GM19351 (cell line): ENCODE measurements at regions not wholly inside any gene's neighbourhood (a gene's known extent, or its start where the extent isn't known, plus 50 kb on each side); places are given as distances from the start of the nearest gene placed in this dataset.
"Not testable (repeated sequence)": the region's sequence is repeated elsewhere in the genome, so short reads cannot be mapped to it uniquely, and the experiment has no call there.

ENCODE experiments used
- ATAC-seq: cut with Tn5 transposase; IDR thresholded peaks from one replicate; pipeline ENCODE4 v1.9.1; 2021; ENCODE audit warnings: mild to moderate bottlenecking, moderate library complexity; ENCODE audit not compliant: unreplicated experiment

DNA sequence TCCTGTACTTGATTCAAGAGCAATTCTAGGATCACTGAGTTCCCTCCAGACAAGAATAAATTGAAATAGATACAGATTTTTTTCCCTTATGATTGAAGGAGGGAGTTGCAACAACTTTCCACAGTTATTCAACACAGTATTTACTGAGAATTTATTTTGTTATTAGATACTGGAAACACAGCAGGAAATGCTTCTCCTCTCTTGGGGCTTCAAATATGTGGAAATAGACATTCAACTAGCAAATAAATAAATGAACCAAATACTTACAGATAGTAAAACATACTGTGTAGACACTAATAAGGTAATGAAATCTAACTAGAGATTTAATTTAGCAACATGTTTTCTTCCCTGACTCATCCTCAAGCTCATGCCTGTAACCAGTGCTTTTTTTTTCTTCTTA lies 169.2 kb downstream of the LNPK start:
- ATAC-seq = no peak

DNA sequence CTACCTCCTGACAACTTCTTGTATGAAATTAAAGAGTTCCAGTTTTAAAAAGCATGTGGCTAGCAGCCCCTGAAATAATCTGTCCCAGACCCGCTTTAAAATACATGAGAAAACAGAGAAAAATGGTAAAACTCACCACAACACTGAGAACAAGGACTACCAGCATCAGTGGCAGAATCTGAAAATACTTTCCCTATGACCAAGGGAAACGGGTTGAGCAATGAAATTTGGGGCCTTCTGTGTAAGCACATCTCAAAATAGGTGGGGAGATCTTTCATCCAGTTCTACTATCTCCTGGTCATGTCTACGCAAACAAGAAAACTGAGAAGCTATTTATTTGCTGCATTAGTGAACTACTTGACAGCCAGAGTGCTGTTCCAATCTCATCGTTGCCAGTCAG lies 172.3 kb downstream of the LNPK start:
- no peak for ATAC-seq

- ATAC-seq = no peak
These were observed 174.2 kb downstream of the LNPK start for GRCh38 chr2:175827856-175828255.

DNA sequence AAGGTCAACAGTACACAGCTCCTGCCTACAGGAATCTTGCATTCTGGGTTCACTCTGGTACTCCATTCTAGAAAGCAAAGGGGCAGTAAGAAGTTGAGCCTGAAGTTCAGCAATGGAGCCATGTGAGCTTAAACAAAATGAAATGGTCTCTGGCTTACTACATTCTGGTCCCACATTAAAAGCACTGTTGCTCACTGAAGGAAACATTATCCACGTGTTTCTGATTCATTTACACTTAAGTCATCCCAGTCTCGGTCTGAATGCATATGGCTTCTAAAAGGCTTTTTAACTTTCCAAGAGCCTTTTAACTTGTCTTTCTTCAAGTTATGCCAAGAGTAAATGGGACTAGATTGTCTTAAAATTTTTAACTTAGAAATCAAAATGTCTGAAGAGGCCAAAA lies 177.8 kb downstream of the LNPK start:
- ATAC-seq = no peak

DNA sequence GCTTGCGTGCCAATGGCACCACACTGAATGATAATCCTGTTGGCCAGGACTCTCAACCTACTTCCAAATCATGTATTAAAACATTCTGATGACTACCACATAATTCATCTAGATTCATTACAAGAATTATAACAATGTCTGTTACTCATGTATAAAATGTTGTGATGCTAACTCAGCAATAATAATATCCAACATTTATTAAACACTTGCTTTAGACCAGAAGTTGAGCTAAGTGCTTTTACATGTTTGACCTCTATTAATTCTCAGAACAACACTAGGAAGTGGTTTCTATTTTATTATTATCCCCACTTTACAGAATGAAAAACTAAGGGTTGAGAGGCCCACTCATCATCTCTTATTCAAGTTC lies 178.4 kb downstream of the LNPK start:
- no peak for ATAC-seq

DNA sequence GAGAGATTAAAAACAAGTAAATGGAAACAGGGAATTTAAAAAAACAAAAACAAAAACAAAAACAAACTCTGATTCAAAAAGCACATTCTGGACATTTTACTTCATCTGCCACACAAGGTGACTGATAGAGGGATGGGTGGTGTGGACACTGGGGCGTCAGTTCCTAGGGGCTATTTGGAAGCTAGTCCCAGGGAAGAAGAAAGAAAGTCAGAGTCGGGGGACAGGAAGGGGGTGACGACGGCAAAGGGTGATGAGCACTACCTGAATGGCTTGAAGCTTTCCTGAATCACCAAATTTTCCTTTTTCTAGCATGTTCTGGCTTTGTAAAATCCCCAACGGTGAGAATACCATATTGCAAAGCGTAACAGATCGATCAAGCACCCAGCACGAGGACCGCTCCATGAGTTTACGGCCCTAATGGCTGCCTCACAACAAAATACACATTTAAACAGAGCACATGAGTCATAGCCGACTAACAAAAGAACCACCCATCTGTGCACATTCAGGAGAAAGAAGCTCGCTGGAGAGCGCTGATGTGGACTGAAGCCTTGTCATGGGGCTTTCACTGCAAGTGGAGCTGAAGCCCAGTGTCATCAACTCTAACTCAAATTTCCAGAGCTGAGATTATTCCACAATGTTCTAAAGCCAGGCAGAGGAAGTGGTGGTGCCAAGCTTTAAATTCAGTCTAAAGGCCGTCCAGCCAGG lies 178.9 kb downstream of the LNPK start:
- ATAC-seq = no peak

- ATAC-seq = no peak
These were observed 184.8 kb downstream of the LNPK start for GRCh38 chr2:175817221-175817620.

GRCh38 chr2:175815537-175815936 lies 186.5 kb downstream of the LNPK start:
- ATAC-seq = no peak

GRCh38 chr2:175811971-175812370 lies 190.1 kb downstream of the LNPK start:
- no peak for ATAC-seq

DNA sequence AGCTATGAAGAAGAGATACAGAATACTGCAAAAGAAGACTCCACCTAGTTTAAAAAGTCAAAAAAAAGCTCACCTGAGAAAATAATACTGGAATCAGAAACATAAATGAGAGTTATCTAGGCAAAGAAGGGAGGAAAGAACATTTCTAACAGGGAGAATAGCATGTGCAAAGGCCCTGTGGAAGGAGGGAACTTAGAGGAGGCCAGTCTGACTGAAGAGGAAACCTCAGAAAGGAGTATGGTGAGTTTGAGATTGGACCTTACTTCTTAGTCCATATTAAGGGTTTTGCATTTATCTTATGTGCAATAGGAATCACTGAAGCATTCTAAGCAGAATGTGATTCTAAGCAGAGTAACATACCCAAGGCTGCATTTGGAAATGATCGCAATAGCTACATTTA lies 193.2 kb downstream of the LNPK start:
- no peak for ATAC-seq

DNA sequence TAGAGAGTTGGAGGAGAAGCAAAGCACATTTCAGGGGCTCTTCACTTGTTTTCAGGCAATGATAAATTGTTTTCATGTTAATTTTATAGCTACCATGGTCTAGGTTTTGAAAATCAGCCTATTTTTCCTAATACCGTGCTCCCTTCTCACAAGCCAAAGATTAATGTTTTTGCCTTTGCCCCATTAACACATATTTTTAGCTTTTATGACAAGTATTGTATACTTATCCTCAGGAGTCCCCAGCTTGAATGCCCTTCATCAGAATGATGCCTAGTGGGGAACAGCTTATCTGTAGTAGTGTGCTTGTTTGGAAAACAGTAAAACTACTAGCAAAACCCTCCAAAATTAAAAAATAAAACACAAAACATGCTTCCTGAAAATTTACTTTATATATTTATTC lies 194.0 kb downstream of the LNPK start:
- no peak for ATAC-seq

GRCh38 chr2:175807031-175807873 lies 194.8 kb downstream of the LNPK start:
- ATAC-seq = no peak

DNA sequence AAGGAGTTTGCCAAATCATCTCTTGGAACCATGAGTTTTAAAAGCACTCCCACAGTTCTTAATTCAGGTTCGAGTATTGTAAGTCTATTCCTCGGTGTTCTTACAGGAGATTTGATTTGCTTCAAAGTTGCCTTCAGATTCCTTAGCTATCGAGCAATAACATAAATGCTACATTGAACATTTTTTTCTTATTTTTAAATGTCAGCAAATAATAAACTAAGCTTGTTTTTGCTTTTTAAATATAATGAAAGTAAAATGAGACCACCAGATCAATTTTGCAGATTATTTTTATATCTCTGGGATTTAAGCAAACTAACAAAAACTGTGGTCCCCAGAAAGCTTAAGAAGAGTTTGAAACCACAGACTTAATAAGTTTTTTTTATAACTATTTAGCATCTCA lies 195.5 kb downstream of the LNPK start:
- no peak for ATAC-seq

DNA sequence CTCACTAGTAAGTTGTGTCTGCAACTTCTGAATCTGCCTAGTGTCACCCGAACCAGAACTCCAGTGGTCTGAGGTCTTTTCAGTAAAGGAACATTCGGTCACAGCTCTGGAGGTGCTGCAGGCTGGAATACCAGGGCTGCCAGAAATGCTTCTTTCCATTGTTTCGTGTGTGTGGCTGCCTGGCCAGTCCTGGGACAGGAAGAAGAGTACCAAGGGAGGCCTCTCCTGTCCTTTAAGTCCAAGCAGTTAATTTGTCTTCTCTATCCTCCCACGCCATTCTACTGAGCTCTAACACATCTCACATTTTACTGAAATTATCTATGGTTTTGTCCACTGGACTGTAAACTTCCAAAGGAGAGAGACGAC lies 196.0 kb downstream of the LNPK start:
- no peak for ATAC-seq

- ATAC-seq = no peak
These were observed 196.5 kb downstream of the LNPK start for GRCh38 chr2:175805442-175806124.

DNA sequence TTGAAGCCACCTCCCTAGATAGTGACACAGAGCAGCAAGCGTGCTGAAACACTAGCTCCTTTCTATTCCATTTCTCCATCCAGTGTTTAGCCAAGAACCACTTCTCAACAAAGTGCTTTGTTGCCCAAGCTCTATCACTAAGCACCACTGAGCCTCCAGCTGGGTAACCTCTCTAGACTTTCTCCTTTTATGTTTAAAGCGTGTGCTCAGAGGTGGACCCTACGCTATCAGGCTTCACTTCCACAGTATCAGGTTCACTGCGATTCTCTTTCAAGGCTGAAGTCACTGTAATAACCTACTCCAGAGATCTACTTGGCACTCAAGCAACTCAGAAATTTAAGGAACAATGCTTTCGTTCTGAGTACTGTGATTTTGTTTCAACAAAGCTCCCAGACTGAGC lies 197.9 kb downstream of the LNPK start:
- no peak for ATAC-seq

DNA sequence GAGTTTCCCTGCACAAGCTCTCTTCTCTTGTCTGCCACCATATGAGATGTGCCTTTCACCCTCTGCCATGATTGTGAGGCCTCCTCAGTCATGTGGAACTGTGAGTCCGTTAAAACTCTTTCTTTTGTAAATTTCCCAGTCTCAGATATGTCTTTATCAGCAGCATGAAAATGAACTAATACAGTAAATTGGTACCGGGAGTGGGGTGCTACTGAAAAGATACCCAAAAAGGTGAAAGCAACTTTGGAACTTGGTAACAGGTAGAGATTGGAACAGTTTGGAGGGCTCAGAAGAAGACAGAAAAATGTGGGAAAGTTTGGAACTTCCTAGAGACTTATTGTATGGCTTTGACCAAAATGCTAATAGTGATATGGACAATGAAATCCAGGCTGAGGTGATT lies 205.6 kb downstream of the LNPK start:
- not testable (repeated sequence) for ATAC-seq

- no peak for ATAC-seq
These were observed 208.4 kb downstream of the LNPK start for GRCh38 chr2:175793648-175794047.

GRCh38 chr2:175792881-175793280 lies 209.2 kb downstream of the LNPK start:
- no peak for ATAC-seq

GRCh38 chr2:175792199-175792598 lies 209.9 kb downstream of the LNPK start:
- no peak for ATAC-seq

- ATAC-seq = no peak
These were observed 215.5 kb downstream of the LNPK start for GRCh38 chr2:175786471-175787124.
